NCI-H460 (cell line): ENCODE measurements at regions not wholly inside any gene's neighbourhood (a gene's known extent, or its start where the extent isn't known, plus 50 kb on each side); places are given as distances from the start of the nearest gene placed in this dataset.
"Not testable (repeated sequence)": the region's sequence is repeated elsewhere in the genome, so short reads cannot be mapped to it uniquely, and the experiment has no call there.

Experiments used
- DNase-seq: peaks from one replicate; pipeline ENCODE4 v3.0.0-alpha.2; 2016; ENCODE audit warnings: low read depth; ENCODE audit errors: extremely low read depth

- no peak for DNase-seq
These were observed 98.9 kb upstream of the WAC start for GRCh38 chr10:28434063-28434462.

GRCh38 chr10:28442403-28442802 is 90.5 kb upstream of the WAC start:
- DNase-seq = no peak

GRCh38 chr10:28444031-28444430 is 88.9 kb upstream of the WAC start:
- DNase-seq = no peak

- DNase-seq = no peak
These were observed 87.4 kb upstream of the WAC start for GRCh38 chr10:28445516-28445915.

- DNase-seq = no peak
These were observed 83.5 kb upstream of the WAC start for GRCh38 chr10:28449382-28449781.

- no peak for DNase-seq
These were observed 83.0 kb upstream of the WAC start for GRCh38 chr10:28449926-28450325.

GRCh38 chr10:28453926-28454325 is 79.0 kb upstream of the WAC start:
- DNase-seq = no peak

- DNase-seq = no peak
These were observed 75.8 kb upstream of the WAC start for GRCh38 chr10:28457110-28457509.

GRCh38 chr10:28457873-28458272 is 75.0 kb upstream of the WAC start:
- not testable (repeated sequence) for DNase-seq

- no peak for DNase-seq
These were observed 73.3 kb upstream of the WAC start for GRCh38 chr10:28459453-28460144.

- no peak for DNase-seq
These were observed 69.8 kb upstream of the WAC start for GRCh38 chr10:28463141-28463540.

- no peak for DNase-seq
These were observed 69.1 kb upstream of the WAC start for GRCh38 chr10:28463676-28464395.

- DNase-seq = no peak
These were observed 65.3 kb upstream of the WAC start for GRCh38 chr10:28467615-28468014.

- no peak for DNase-seq
These were observed 64.0 kb upstream of the WAC start for GRCh38 chr10:28468707-28469483.

- no peak for DNase-seq
These were observed 61.9 kb upstream of the WAC start for GRCh38 chr10:28470873-28471651.

- no peak for DNase-seq
These were observed 61.3 kb upstream of the WAC start for GRCh38 chr10:28471652-28472050.

GRCh38 chr10:28478646-28479045 is 54.3 kb upstream of the WAC start:
- DNase-seq = no peak

- DNase-seq = no peak
These were observed 53.5 kb upstream of the WAC start for GRCh38 chr10:28479425-28479865.

GRCh38 chr10:28479927-28480627 is 52.8 kb upstream of the WAC start:
- no peak for DNase-seq

GRCh38 chr10:28480628-28480965 is 52.3 kb upstream of the WAC start:
- DNase-seq = no peak
